C1 segment of cervical spinal cord (tissue), 14 donors: ENCODE measurements at regions not wholly inside any gene's neighbourhood (a gene's known extent, or its start where the extent isn't known, plus 50 kb on each side); places are given as distances from the start of the nearest gene placed in this dataset.

ENCODE experiments used
- DNase-seq, 14 donors: peaks; one replicate each; lab custom pipeline; 2025; lab: John Stamatoyannopoulos, UW

- DNase-seq = no peak
Observed at GRCh38 chr11:110984147-110984546, 261.4 kb upstream of the POU2AF2 start.

GRCh38 chr11:110982214-110982613, 263.3 kb upstream of the POU2AF2 start:
- no peak for DNase-seq

- DNase-seq = no peak
Observed at GRCh38 chr11:110979696-110980095, 265.8 kb upstream of the POU2AF2 start.

GRCh38 chr11:110977661-110978060, 265.4 kb upstream of the ARHGAP20 start:
- DNase-seq = no peak

GRCh38 chr11:110974731-110975130, 262.5 kb upstream of the ARHGAP20 start:
- DNase-seq = no peak

GRCh38 chr11:110973401-110973980, 261.3 kb upstream of the ARHGAP20 start:
- DNase-seq = no peak

GRCh38 chr11:110972640-110973039, 260.4 kb upstream of the ARHGAP20 start:
- no peak for DNase-seq

- DNase-seq = no peak
Observed at GRCh38 chr11:110972106-110972505, 259.9 kb upstream of the ARHGAP20 start.

- no peak for DNase-seq
Observed at GRCh38 chr11:110971140-110971539, 258.9 kb upstream of the ARHGAP20 start.

- no peak for DNase-seq
Observed at GRCh38 chr11:110968348-110969062, 256.3 kb upstream of the ARHGAP20 start.

GRCh38 chr11:110966131-110966530, 253.9 kb upstream of the ARHGAP20 start:
- no peak for DNase-seq

GRCh38 chr11:110962921-110963320, 250.7 kb upstream of the ARHGAP20 start:
- no peak for DNase-seq

- DNase-seq = no peak
Observed at GRCh38 chr11:110960167-110960566, 247.9 kb upstream of the ARHGAP20 start.

GRCh38 chr11:110958216-110958615, 246.0 kb upstream of the ARHGAP20 start:
- no peak for DNase-seq

- DNase-seq = no peak
Observed at GRCh38 chr11:110955776-110956175, 243.5 kb upstream of the ARHGAP20 start.

- no peak for DNase-seq
Observed at GRCh38 chr11:110951950-110952503, 239.8 kb upstream of the ARHGAP20 start.

- DNase-seq = no peak
Observed at GRCh38 chr11:110951037-110951949, 239.1 kb upstream of the ARHGAP20 start.

GRCh38 chr11:110948112-110948511, 235.9 kb upstream of the ARHGAP20 start:
- DNase-seq = no peak

GRCh38 chr11:110947096-110947495, 234.9 kb upstream of the ARHGAP20 start:
- DNase-seq = no peak

GRCh38 chr11:110939471-110939870, 227.2 kb upstream of the ARHGAP20 start:
- no peak for DNase-seq

- DNase-seq = no peak
Observed at GRCh38 chr11:110935018-110935640, 222.9 kb upstream of the ARHGAP20 start.

- DNase-seq = no peak
Observed at GRCh38 chr11:110929129-110929528, 216.9 kb upstream of the ARHGAP20 start.
